K562 (cell line): ENCODE measurements at regions not wholly inside any gene's neighbourhood (a gene's known extent, or its start where the extent isn't known, plus 50 kb on each side); places are given as distances from the start of the nearest gene placed in this dataset.

ENCODE experiments used
- CHD4 ChIP-seq: fragments of 200-600 bp; sonication (generic); IDR thresholded peaks from 3 replicates; pipeline ENCODE4 v1.6.1; 2012; ENCODE audit warnings: low read depth, mild to moderate bottlenecking, mixed read lengths, low read length, inconsistent platforms; ENCODE audit not compliant: insufficient read depth, insufficient replicate concordance, poor library complexity, severe bottlenecking
- CHD7 ChIP-seq: fragments of 200-600 bp; sonication (generic); IDR thresholded peaks from one replicate; pipeline ENCODE4 v1.6.1; 2012; ENCODE audit warnings: mild to moderate bottlenecking, low read depth, low read length, inconsistent platforms
- CTCF ChIP-seq, 3 experiments: IDR thresholded peaks in 2 of 3; conservative IDR thresholded peaks in 1 of 3; 2 replicates each; pipeline ENCODE4 v1.5.1; 2011 to 2012; ENCODE audit warnings: low read length in 3 of 3, mild to moderate bottlenecking in 3 of 3, control low read depth in 2 of 3, improper control_type of control experiment in 1 of 3, inconsistent platforms in 1 of 3, low read depth in 1 of 3, mixed read lengths in 1 of 3, moderate library complexity in 1 of 3; ENCODE audit not compliant: insufficient read depth in 2 of 3
- FOXJ3 ChIP-seq: sonication (generic); formaldehyde crosslinking; IDR thresholded peaks from 2 replicates; pipeline ENCODE4 v1.4.0; 2020; ENCODE audit warnings: mild to moderate bottlenecking, missing genetic modification reagents
- HDAC6 ChIP-seq: IDR thresholded peaks from 2 replicates; pipeline ENCODE4 v1.6.1; 2012; ENCODE audit warnings: low read depth, mild to moderate bottlenecking, control low read depth, inconsistent platforms, low read length, moderate library complexity
- PRPF4 ChIP-seq: fragments of 200-400 bp; formaldehyde crosslinking; IDR thresholded peaks from one replicate; pipeline ENCODE4 v1.6.1; 2017; ENCODE audit warnings: low read length, low read depth, mild to moderate bottlenecking; ENCODE audit not compliant: insufficient read depth, poor library complexity, severe bottlenecking
- RAD21 ChIP-seq, 2 experiments: fragments of 250-450 bp in 1 of 2; fragments of 450-650 bp in 1 of 2; sonication (Bioruptor Pico) in 1 of 2; formaldehyde crosslinking in 1 of 2; IDR thresholded peaks in 1 of 2; conservative IDR thresholded peaks in 1 of 2; 2 replicates each; pipeline versions ENCODE4 v1.4.0 to v1.8.0; 2020 to 2022; ENCODE audit warnings: mild to moderate bottlenecking in 2 of 2, moderate library complexity in 1 of 2
- RHOXF2B ChIP-seq: fragments of 250-450 bp; sonication (Bioruptor Pico); conservative IDR thresholded peaks from 2 replicates; pipeline ENCODE4 v1.5.1; 2021
- SREBF2 ChIP-seq: sonication (generic); formaldehyde crosslinking; IDR thresholded peaks from 2 replicates; pipeline ENCODE4 v1.4.0; 2020; ENCODE audit warnings: mild to moderate bottlenecking, missing genetic modification reagents

- TF ChIP-seq FOXJ3 (CRISPR knock-in tag): no peak
- no peak for TF ChIP-seq CTCF (IDR thresholded peaks at IDR 0.05 in 2 of 3, conservative IDR thresholded peaks at IDR 0.05 in 1 of 3; ENCODE audit: insufficient read depth in 2 of 3, low read depth in 1 of 3, low read length in 3 of 3)
- no peak for TF ChIP-seq CHD4
- TF ChIP-seq SREBF2 (CRISPR knock-in tag): no peak
- TF ChIP-seq CHD7: no peak
- no peak for TF ChIP-seq RAD21 (CRISPR knock-in tag; conservative IDR thresholded peaks at IDR 0.05 in 1 of 2, IDR thresholded peaks at IDR 0.05 in 1 of 2)
- no peak for TF ChIP-seq RHOXF2B (CRISPR knock-in tag)
- no peak for TF ChIP-seq PRPF4
- TF ChIP-seq HDAC6: no peak
Observed at GRCh38 chr4:156255230-156256007, 301.8 kb upstream of the CTSO start.
